Loucy (cell line): ENCODE measurements at regions not wholly inside any gene's neighbourhood (a gene's known extent, or its start where the extent isn't known, plus 50 kb on each side); places are given as distances from the start of the nearest gene placed in this dataset.

Experiments
- H2AFZ ChIP-seq: fragments of 200-600 bp; sonication (generic); 2 replicates; pipeline ENCODE4 v1.6.0; 2016; ENCODE audit warnings: antibody characterized with exemption, mild to moderate bottlenecking, low read length, moderate library complexity
- H3F3A ChIP-seq: fragments of 200-600 bp; 2 replicates; pipeline ENCODE4 v1.6.0; 2016; ENCODE audit warnings: antibody characterized with exemption, low read depth, mild to moderate bottlenecking
- H3K27me3 ChIP-seq: fragments of 200-600 bp; sonication (generic); 2 replicates; pipeline ENCODE4 v1.6.1; 2014; ENCODE audit warnings: low read length, mild to moderate bottlenecking; ENCODE audit not compliant: insufficient read depth, poor library complexity, severe bottlenecking
- H3K36me3 ChIP-seq: fragments of 200-600 bp; sonication (generic); 2 replicates; pipeline ENCODE4 v1.6.1; 2016; ENCODE audit warnings: low read length; ENCODE audit not compliant: insufficient read depth
- H3K4me1 ChIP-seq: fragments of 200-600 bp; sonication (generic); 2 replicates; pipeline ENCODE4 v1.5.1; 2014; ENCODE audit warnings: low read length, mild to moderate bottlenecking; ENCODE audit not compliant: insufficient read depth, poor library complexity, severe bottlenecking
- H3K4me2 ChIP-seq: fragments of 200-600 bp; sonication (generic); 2 replicates; pipeline ENCODE4 v1.6.0; 2014; ENCODE audit warnings: antibody characterized with exemption, low read length, low read depth, mild to moderate bottlenecking; ENCODE audit not compliant: poor library complexity, severe bottlenecking
- H3K4me3 ChIP-seq: fragments of 200-600 bp; sonication (generic); 2 replicates; pipeline ENCODE4 v1.5.1; 2014; ENCODE audit warnings: low read length, mild to moderate bottlenecking, mixed read lengths; ENCODE audit not compliant: poor library complexity, severe bottlenecking
- H3K79me2 ChIP-seq: fragments of 200-600 bp; sonication (generic); 2 replicates; pipeline ENCODE4 v1.6.1; 2014; ENCODE audit warnings: low read length; ENCODE audit not compliant: insufficient read depth
- H3K9ac ChIP-seq: fragments of 200-600 bp; sonication (generic); 2 replicates; pipeline ENCODE4 v1.6.0; 2014; ENCODE audit warnings: mild to moderate bottlenecking, low read depth, low read length, moderate library complexity; ENCODE audit not compliant: poor library complexity, severe bottlenecking
- H3K9me2 ChIP-seq: fragments of 200-600 bp; sonication (generic); replicated peaks from 2 replicates; pipeline ENCODE4 v1.6.1; 2016; ENCODE audit warnings: low read depth, low read length, mixed read lengths
- H3K9me3 ChIP-seq: fragments of 200-600 bp; sonication (generic); 2 replicates; pipeline ENCODE4 v1.6.1; 2014; ENCODE audit warnings: mild to moderate bottlenecking, antibody characterized with exemption, low read length, low read depth; ENCODE audit not compliant: insufficient read depth
- H4K20me1 ChIP-seq: fragments of 200-600 bp; sonication (generic); 2 replicates; pipeline ENCODE4 v1.6.0; 2014; ENCODE audit warnings: antibody characterized with exemption, low read length, mild to moderate bottlenecking; ENCODE audit not compliant: insufficient read depth, poor library complexity, severe bottlenecking
- EZH2phosphoT487 ChIP-seq: fragments of 200-600 bp; IDR thresholded peaks from 2 replicates; pipeline ENCODE4 v1.6.1; 2018; ENCODE audit warnings: antibody characterized with exemption, mild to moderate bottlenecking, moderate library complexity, borderline replicate concordance
- TF ChIP-seq, protein P1 (sequence below): fragments of 200-600 bp; sonication (generic); conservative IDR thresholded peaks from 2 replicates; pipeline ENCODE4 v1.5.1; 2014; ENCODE audit warnings: mild to moderate bottlenecking, antibody characterized with exemption, low read length

DNA sequence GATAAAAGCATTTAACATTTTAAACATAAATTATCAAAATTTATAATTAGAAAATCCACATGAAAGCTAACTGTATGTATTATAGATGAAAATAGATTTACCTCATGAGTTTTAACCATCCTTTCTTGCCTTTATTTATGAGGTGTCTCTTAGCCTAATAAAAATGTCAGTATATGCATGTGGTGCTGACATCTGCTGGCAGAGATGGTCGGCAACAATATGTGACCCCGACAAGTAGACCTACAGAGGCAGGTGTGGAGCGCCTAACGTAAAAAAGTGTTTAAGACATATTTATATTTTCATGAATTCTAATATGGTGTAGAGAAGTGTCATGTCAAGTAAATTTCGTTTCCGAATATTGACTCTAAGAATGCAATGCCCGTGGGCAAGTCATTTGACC, 149.0 kb upstream of the FUT9 start:
- no peak for TF ChIP-seq EZH2phosphoT487
- TF ChIP-seq, protein P1, sequence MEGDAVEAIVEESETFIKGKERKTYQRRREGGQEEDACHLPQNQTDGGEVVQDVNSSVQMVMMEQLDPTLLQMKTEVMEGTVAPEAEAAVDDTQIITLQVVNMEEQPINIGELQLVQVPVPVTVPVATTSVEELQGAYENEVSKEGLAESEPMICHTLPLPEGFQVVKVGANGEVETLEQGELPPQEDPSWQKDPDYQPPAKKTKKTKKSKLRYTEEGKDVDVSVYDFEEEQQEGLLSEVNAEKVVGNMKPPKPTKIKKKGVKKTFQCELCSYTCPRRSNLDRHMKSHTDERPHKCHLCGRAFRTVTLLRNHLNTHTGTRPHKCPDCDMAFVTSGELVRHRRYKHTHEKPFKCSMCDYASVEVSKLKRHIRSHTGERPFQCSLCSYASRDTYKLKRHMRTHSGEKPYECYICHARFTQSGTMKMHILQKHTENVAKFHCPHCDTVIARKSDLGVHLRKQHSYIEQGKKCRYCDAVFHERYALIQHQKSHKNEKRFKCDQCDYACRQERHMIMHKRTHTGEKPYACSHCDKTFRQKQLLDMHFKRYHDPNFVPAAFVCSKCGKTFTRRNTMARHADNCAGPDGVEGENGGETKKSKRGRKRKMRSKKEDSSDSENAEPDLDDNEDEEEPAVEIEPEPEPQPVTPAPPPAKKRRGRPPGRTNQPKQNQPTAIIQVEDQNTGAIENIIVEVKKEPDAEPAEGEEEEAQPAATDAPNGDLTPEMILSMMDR, result peak; percentile 58
- no peaks in the 10 kb centered on the region for H3F3A ChIP-seq
- no peaks in the 10 kb centered on the region for H3K4me1 ChIP-seq
- H2AFZ ChIP-seq, result no peak overlapping the region
- H3K9me2 ChIP-seq, result no peaks in the 10 kb centered on the region
- H3K36me3 ChIP-seq, result no peaks in the 10 kb centered on the region
- no peak overlapping the region for H3K4me3 ChIP-seq
- H3K27me3 ChIP-seq, result no peaks in the 10 kb centered on the region
- no peaks in the 10 kb centered on the region for H4K20me1 ChIP-seq
- H3K9me3 ChIP-seq, result no peaks in the 10 kb centered on the region
- no peak overlapping the region for H3K4me2 ChIP-seq
- no peak overlapping the region for H3K9ac ChIP-seq
- H3K79me2 ChIP-seq, result no peaks in the 10 kb centered on the region

DNA sequence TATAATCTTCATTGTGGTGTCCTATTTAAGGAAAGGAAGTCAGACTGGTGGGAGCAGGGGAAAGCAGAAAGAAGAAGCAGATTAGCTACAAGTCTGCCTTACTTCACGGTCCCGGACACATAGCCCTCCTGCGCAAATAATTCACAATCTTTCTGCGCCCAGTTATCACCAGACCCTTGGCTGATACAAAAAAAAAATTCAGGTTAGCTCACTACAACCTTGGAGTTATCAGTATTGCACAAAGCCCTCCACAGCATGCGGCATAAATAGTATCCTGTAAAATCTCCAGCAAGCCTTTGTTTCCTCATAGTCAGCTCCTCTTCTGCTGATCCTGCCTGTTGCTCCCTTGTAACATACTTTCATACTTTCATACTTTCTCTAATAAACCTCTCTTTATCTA, 148.6 kb upstream of the FUT9 start:
- no peak overlapping the region for H3K4me2 ChIP-seq
- H3K27me3 ChIP-seq, result no peaks in the 10 kb centered on the region
- no peaks in the 10 kb centered on the region for H3K36me3 ChIP-seq
- H4K20me1 ChIP-seq, result no peaks in the 10 kb centered on the region
- H3F3A ChIP-seq, result no peaks in the 10 kb centered on the region
- no peak overlapping the region for H3K9ac ChIP-seq
- H3K79me2 ChIP-seq, result no peaks in the 10 kb centered on the region
- H2AFZ ChIP-seq, result no peak overlapping the region
- no peak for TF ChIP-seq EZH2phosphoT487
- TF ChIP-seq, protein P1, result no peak
- no peaks in the 10 kb centered on the region for H3K4me1 ChIP-seq
- no peak overlapping the region for H3K4me3 ChIP-seq
- no peaks in the 10 kb centered on the region for H3K9me2 ChIP-seq
- H3K9me3 ChIP-seq, result no peaks in the 10 kb centered on the region

DNA sequence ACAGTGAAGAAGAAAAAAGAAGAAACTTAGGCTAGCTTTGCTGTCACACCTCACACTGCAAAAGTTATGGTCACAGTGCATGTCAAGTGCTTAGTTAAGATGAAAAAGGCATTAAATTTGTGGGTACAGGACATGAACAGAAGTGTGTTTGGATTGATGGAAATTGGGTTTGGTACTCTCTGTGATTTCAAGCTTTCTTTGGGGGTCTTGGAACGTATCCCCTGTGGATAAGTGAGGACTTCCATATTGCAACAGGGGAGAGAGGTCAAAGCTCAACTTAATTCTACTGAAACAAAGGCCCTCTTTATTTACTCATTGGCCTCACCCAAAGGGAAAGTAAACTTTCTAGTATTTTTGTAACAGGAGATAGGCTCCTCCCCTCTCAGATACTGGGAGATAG, 138.3 kb upstream of the FUT9 start:
- H3K9ac ChIP-seq, result no peak overlapping the region
- no peak overlapping the region for H3K4me2 ChIP-seq
- no peaks in the 10 kb centered on the region for H3F3A ChIP-seq
- no peaks in the 10 kb centered on the region for H4K20me1 ChIP-seq
- H3K4me3 ChIP-seq, result no peak overlapping the region
- TF ChIP-seq, protein P1, result no peak
- TF ChIP-seq EZH2phosphoT487, result no peak
- H3K79me2 ChIP-seq, result no peaks in the 10 kb centered on the region
- no peaks in the 10 kb centered on the region for H3K27me3 ChIP-seq
- no peaks in the 10 kb centered on the region for H3K9me2 ChIP-seq
- H3K9me3 ChIP-seq, result no peaks in the 10 kb centered on the region
- H3K36me3 ChIP-seq, result no peaks in the 10 kb centered on the region
- H2AFZ ChIP-seq, result no peak overlapping the region
- H3K4me1 ChIP-seq, result no peaks in the 10 kb centered on the region
